A673 (cell line): ENCODE measurements at regions not wholly inside any gene's neighbourhood (a gene's known extent, or its start where the extent isn't known, plus 50 kb on each side); places are given as distances from the start of the nearest gene placed in this dataset.

ENCODE experiments used
- CTCF ChIP-seq: fragments of 300-800, 200-600 bp; sonication (generic); conservative IDR thresholded peaks from 2 replicates; pipeline ENCODE4 v1.5.1; 2017; ENCODE audit warnings: low read depth, mild to moderate bottlenecking, antibody characterized with exemption, low read length, moderate library complexity, mixed read lengths
- EZH2 ChIP-seq: fragments of 200-600 bp; sonication (generic); IDR thresholded peaks from 2 replicates; pipeline ENCODE4 v1.6.1; 2017; ENCODE audit warnings: borderline replicate concordance, low read depth, mild to moderate bottlenecking, mixed read lengths, antibody characterized with exemption, low read length; ENCODE audit not compliant: poor library complexity, severe bottlenecking

- TF ChIP-seq CTCF: no peak
- no peak for TF ChIP-seq EZH2
These were observed 617.1 kb upstream of the ADAMTS16 start for GRCh38 chr5:4523038-4523437.
